ENCODE measurements at regions not wholly inside any gene's neighbourhood (a gene's known extent, or its start where the extent isn't known, plus 50 kb on each side); places are given as distances from the start of the nearest gene placed in this dataset.

DNA sequence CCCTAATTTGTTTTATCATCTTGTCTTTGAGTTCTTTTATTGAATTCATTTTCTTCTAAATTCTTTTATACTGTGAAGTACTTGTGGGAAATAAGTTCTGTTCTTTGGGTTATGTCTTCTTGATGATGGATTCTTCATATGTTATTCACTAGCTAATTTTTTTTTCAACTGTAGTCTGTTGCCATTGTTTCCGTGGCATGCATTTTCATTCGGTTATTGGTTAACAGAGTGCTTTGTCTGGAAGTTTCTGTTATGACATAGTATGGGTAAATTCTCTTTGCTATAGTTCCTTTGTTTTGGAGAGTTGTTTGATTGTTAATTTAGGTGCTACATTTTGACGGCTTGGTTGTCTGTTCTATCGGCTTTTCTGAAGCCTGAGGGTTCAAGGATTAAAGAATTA, 184.9 kb upstream of the AADAT start:
- no peak for TF ChIP-seq GATA2 (IDR thresholded peaks at IDR 0.05; ENCODE audit: low read depth, low read length)
- TF ChIP-seq GATA3 (IDR thresholded peaks at IDR 0.05; ENCODE audit: low read depth, low read length): no peak

Data from SH-SY5Y (cell line).